Heart left ventricle (tissue), 13 donors: ENCODE measurements at regions not wholly inside any gene's neighbourhood (a gene's known extent, or its start where the extent isn't known, plus 50 kb on each side); places are given as distances from the start of the nearest gene placed in this dataset.

ENCODE experiments used
- CTCF ChIP-seq, 12 donors: fragments of 200-600 bp; sonication (generic) in 4 of 12; IDR thresholded peaks; one replicate each; pipeline versions ENCODE4 v1.5.0 to v1.8.0; 2018 to 2022; ENCODE audit warnings: antibody characterized with exemption in 12 of 12, mild to moderate bottlenecking in 5 of 12
- POLR2A ChIP-seq, 2 donors: fragments of 450-650 bp; IDR thresholded peaks; one replicate each; pipeline ENCODE4 v1.6.1; 2017; ENCODE audit warnings: antibody characterized with exemption in 2 of 2, mild to moderate bottlenecking in 2 of 2, moderate library complexity in 2 of 2
- donor health status: ischemic (EF 13 %, LVEDD 7.1; RV severe dilation, severe dysfunction).
- donor health status: DM: no; HTN: yes; CAD: no.
- donor health status: DM: no; HTN: no; CAD: no.
- donor health status: ischemic (EF 25% LVEDD 6.9; RV normal size, moderate dysfunction).
- donor health status: ischemic (EF 25% LVEDD 5.7; RV mildly dilated, moderate dysfunction).
- donor health status: ischemic (EF 35%, LVEDD 5.7; RV mildly dilated, moderate dysfunction).
- donor health status: nonischemic (EF 11% LVEDD 7.7; RV severe dilation, severe dysfunction).
- donor health status: DM: yes; HTN: yes; CAD: no.
- donor health status: PGD.
- donor health status: ischemic (EF 29% LVEDD 5.4; RV normal size, mild dysfunction).
- donor health status: nonischemic (EF 23%, LVEDD 6.1; RV moderate dilation, normal function).

- no peak for TF ChIP-seq POLR2A (IDR thresholded peaks at IDR 0.05)
- no peak for TF ChIP-seq CTCF (IDR thresholded peaks at IDR 0.05)
Observed at GRCh38 chr10:131549116-131549515, 237.6 kb upstream of the TCERG1L start.
